ENCODE measurements at regions not wholly inside any gene's neighbourhood (a gene's known extent, or its start where the extent isn't known, plus 50 kb on each side); places are given as distances from the start of the nearest gene placed in this dataset.
A peak's percentile ranks its signal among the peaks of the same experiment; 100 is the strongest.

- Histone ChIP-seq H3K9me3 (peaks cover 0 to 13% (median 2%) of the 10 kb centered on the region in 12 donors), H3K27ac (no peak overlapping the region), H3K27me3 (no peaks in the 10 kb centered on the region), H3K4me1 (peaks cover 0 to 7% (median 0%) of the 10 kb centered on the region in 12 donors), H3K36me3 (no peaks in the 10 kb centered on the region), H3K4me3 (no peak overlapping the region)
- no peak for TF ChIP-seq CTCF (IDR thresholded peaks at IDR 0.05)
- TF ChIP-seq POLR2A (IDR thresholded peaks at IDR 0.05): no peak
- intact Hi-C loops (cut with DNase I): no loop called here
- DNase-seq (no peak), ATAC-seq (no peak)
These were observed 188.7 kb downstream of the LURAP1L start for GRCh38 chr9:12963537-12963936.

- peaks cover 0 to 7% (median 0%) of the 10 kb centered on the region in 12 donors for H3K4me1 ChIP-seq
- no peaks in the 10 kb centered on the region for H3K36me3 ChIP-seq
- TF ChIP-seq CTCF (IDR thresholded peaks at IDR 0.05) (no peak), POLR2A (IDR thresholded peaks at IDR 0.05) (no peak)
- H3K27me3 ChIP-seq: no peaks in the 10 kb centered on the region
- DNase-seq (no peak), ATAC-seq (peak; percentile 61 to 79 (median 76))
- 89 to 91% (median 90%) methylated on average over 2 of the region's 2 CpGs for WGBS, 4 donors
- no peak overlapping the region for H3K4me3 ChIP-seq
- peak overlapping the region in 2 of 12 donors; percentile 15 to 57 for H3K27ac ChIP-seq
- peaks cover 0 to 6% (median 0%) of the 10 kb centered on the region in 12 donors for H3K9me3 ChIP-seq
- intact Hi-C loops (cut with DNase I): no loop called here
These were observed 189.5 kb downstream of the LURAP1L start for GRCh38 chr9:12964271-12964670.

- intact Hi-C loops (cut with DNase I): no loop called here
- ATAC-seq (no peak), DNase-seq (no peak)
- no peak overlapping the region for H3K27ac ChIP-seq
- H3K27me3 ChIP-seq: no peaks in the 10 kb centered on the region
- no peaks in the 10 kb centered on the region for H3K9me3 ChIP-seq
- peaks cover 0 to 7% (median 0%) of the 10 kb centered on the region in 12 donors for H3K4me1 ChIP-seq
- TF ChIP-seq POLR2A (IDR thresholded peaks at IDR 0.05) (no peak), CTCF (IDR thresholded peaks at IDR 0.05) (no peak)
- 58 to 86% (median 78%) methylated on average over 1 of the region's 1 CpG for WGBS, 4 donors
- H3K36me3 ChIP-seq: no peaks in the 10 kb centered on the region
- no peak overlapping the region for H3K4me3 ChIP-seq
These were observed 190.5 kb downstream of the LURAP1L start for GRCh38 chr9:12965303-12965702.

- 60 to 78% (median 62%) methylated on average over 6 of the region's 6 CpGs for WGBS, 4 donors
- intact Hi-C loops (cut with DNase I): no loop called here
- no peak for TF ChIP-seq CTCF (IDR thresholded peaks at IDR 0.05)
- Histone ChIP-seq H3K27ac (no peak overlapping the region), H3K27me3 (no peaks in the 10 kb centered on the region), H3K9me3 (no peaks in the 10 kb centered on the region), H3K36me3 (no peaks in the 10 kb centered on the region), H3K4me3 (no peak overlapping the region), H3K4me1 (peaks cover 0 to 13% (median 4%) of the 10 kb centered on the region in 12 donors)
- ATAC-seq (no peak), DNase-seq (no peak)
These were observed 193.3 kb downstream of the LURAP1L start for GRCh38 chr9:12968093-12968492.

Data from heart left ventricle (tissue), 16 donors.